ENCODE measurements at regions not wholly inside any gene's neighbourhood (a gene's known extent, or its start where the extent isn't known, plus 50 kb on each side); places are given as distances from the start of the nearest gene placed in this dataset.

DNA sequence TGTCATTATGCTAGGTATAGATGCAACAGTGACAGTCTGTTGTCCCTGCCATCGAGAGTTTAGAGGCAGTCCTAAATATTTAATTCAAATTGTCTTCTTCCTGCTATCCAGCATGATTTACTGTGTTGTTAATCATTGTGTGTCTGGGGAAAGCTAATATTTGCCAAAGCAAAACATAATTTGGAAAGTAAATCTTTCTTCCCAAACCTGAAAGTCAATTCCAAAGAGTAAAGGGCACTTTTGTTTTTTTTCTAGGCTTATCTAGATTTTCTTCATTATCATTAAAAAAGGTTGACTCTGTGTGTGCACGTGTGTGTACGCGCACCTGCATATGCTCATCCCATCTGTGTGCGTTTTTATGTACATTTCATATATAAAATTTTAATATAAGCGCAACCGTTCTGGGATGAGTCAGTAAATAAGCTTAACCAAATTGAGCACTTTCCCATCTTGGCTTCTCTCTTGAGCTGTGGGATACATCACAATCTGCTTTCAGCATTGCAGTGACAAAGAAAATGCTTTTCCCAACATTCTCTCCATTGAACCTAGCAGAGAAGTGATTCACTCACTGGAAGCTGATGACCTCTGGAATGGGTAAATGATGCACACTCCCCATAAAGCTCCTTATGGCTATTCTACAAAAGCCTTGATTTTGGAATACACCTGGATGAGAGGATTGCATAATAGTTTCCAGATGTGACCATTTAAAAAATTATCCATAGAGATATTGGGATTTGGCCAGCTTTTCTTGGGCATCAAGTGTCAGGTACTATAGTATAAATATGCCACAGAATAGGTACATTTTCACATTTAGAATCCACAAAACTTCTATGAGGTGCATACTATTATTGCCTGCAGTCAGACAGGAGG is 488.4 kb downstream of the ADCYAP1 start (continued):
- TF ChIP-seq CBX3 (IDR thresholded peaks at IDR 0.05; ENCODE audit: low read depth) (no peak), EZH2 (IDR thresholded peaks at IDR 0.05) (no peak)

DNA sequence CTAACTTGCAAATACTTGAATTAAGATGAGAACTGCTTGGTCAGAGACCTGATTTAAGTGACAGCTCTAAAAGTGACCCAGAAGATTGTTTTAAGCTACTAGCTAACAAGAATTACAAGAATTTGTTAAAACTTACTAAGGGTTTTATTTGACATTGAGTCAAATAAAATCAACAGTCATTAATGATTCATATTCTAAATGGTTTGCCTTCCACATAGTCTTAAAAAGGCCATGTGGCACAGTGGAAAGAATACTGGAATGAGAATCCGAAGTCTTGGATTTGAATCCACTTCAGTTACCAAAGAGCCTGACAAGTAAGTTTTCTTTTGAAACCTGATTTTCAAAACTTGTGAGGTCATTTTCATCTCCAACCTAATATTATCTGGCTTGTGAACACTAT is 489.3 kb downstream of the ADCYAP1 start:
- Histone ChIP-seq H4K20me1 (ENCODE audit: insufficient read depth) (no peaks in the 10 kb centered on the region), H3K4me2 (ENCODE audit: low read length) (no peak overlapping the region), H3K27ac (ENCODE audit: low read depth, low read length) (no peak overlapping the region), H3K9ac (ENCODE audit: low read length) (no peak overlapping the region), H3K9me2 (ENCODE audit: insufficient read depth) (no peaks in the 10 kb centered on the region), H3K36me3 (ENCODE audit: control insufficient read depth in 1 of 2, insufficient read depth in 2 of 2, low read length in 2 of 2) (no peaks in the 10 kb centered on the region), H3K4me1 (ENCODE audit: control insufficient read depth in 1 of 2, insufficient read depth in 2 of 2, low read length in 2 of 2) (0 out of 4 replicates have a peak, but pooled peaks cover 0 to 4% of the 10 kb centered on the region in 2 experiments), H3K9me3 (ENCODE audit: control insufficient read depth in 1 of 2, insufficient read depth in 1 of 2, low read depth in 1 of 2, low read length in 2 of 2) (no peaks in the 10 kb centered on the region), H3K79me2 (ENCODE audit: insufficient read depth, low read length) (no peaks in the 10 kb centered on the region; the same call in 1 of the 2 replicates), H3K4me3 (replicated peaks in 1 of 2; ENCODE audit: low read depth in 1 of 2, low read length in 2 of 2) (no peak overlapping the region), H3K27me3 (ENCODE audit: insufficient read depth, low read length) (no peaks in the 10 kb centered on the region), H2AFZ (ENCODE audit: low read depth, low read length, poor library complexity, severe bottlenecking) (no peak overlapping the region)
- ChIA-PET CTCF (no interaction called here), RAD21 (ENCODE audit: low non-redundant PET in 1 of 2, low total read pairs in 2 of 2, uncharacterized antibody in 2 of 2, unreplicated experiment in 2 of 2) (no interaction called here), POLR2A (no interaction called here)
- ATAC-seq (no peak), DNase-seq (ENCODE audit: low read depth, low spot score) (no peak)
- intact Hi-C loops (cut with micrococcal nuclease) = no loop called here
- no TSS peak for BruUV-seq (replicated peaks)
- TF ChIP-seq CBX3 (IDR thresholded peaks at IDR 0.05; ENCODE audit: low read depth) = no peak
- TF ChIP-seq ZFX (IDR thresholded peaks at IDR 0.05) = no peak
- no peak for TF ChIP-seq POLR2AphosphoS5 (IDR thresholded peaks at IDR 0.05; ENCODE audit: low read depth, low read length)
- TF ChIP-seq POLR2A (IDR thresholded peaks at IDR 0.05; ENCODE audit: borderline replicate concordance, extremely low read depth, insufficient read depth, insufficient read length) = no peak
- no peak for TF ChIP-seq SP1 (IDR thresholded peaks at IDR 0.05; ENCODE audit: low read depth)
- TF ChIP-seq SRF (IDR thresholded peaks at IDR 0.05; ENCODE audit: low read depth) = no peak
- no peak for TF ChIP-seq JUND (IDR thresholded peaks at IDR 0.05)
- no peak for TF ChIP-seq CEBPB (IDR thresholded peaks at IDR 0.05; ENCODE audit: low read depth)
- TF ChIP-seq EZH2 (IDR thresholded peaks at IDR 0.05) = no peak
- TF ChIP-seq FOSL1 (IDR thresholded peaks at IDR 0.05; ENCODE audit: low read depth) = no peak
- no peak for TF ChIP-seq ZNF274 (IDR thresholded peaks at IDR 0.05; ENCODE audit: low read depth, low read length)
- TF ChIP-seq, protein P1, sequence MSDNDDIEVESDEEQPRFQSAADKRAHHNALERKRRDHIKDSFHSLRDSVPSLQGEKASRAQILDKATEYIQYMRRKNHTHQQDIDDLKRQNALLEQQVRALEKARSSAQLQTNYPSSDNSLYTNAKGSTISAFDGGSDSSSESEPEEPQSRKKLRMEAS (IDR thresholded peaks at IDR 0.05) = no peak
- no peak for TF ChIP-seq ELF1 (IDR thresholded peaks at IDR 0.05; ENCODE audit: borderline replicate concordance, low read depth)
- no peak for TF ChIP-seq YY1 (IDR thresholded peaks at IDR 0.05; ENCODE audit: extremely low read depth, insufficient replicate concordance, low read depth, low read length)
- TF ChIP-seq, protein P2, sequence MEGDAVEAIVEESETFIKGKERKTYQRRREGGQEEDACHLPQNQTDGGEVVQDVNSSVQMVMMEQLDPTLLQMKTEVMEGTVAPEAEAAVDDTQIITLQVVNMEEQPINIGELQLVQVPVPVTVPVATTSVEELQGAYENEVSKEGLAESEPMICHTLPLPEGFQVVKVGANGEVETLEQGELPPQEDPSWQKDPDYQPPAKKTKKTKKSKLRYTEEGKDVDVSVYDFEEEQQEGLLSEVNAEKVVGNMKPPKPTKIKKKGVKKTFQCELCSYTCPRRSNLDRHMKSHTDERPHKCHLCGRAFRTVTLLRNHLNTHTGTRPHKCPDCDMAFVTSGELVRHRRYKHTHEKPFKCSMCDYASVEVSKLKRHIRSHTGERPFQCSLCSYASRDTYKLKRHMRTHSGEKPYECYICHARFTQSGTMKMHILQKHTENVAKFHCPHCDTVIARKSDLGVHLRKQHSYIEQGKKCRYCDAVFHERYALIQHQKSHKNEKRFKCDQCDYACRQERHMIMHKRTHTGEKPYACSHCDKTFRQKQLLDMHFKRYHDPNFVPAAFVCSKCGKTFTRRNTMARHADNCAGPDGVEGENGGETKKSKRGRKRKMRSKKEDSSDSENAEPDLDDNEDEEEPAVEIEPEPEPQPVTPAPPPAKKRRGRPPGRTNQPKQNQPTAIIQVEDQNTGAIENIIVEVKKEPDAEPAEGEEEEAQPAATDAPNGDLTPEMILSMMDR (IDR thresholded peaks at IDR 0.05 in 2 of 3, conservative IDR thresholded peaks at IDR 0.05 in 1 of 3; ENCODE audit: borderline replicate concordance in 1 of 3, insufficient read depth in 1 of 3, low read depth in 2 of 3, low read length in 2 of 3) = no peak
